Caco-2 (cell line): ENCODE measurements at regions not wholly inside any gene's neighbourhood (a gene's known extent, or its start where the extent isn't known, plus 50 kb on each side); places are given as distances from the start of the nearest gene placed in this dataset.

Experiments
- BruUV-seq: library from RNA; stranded (reverse); fragments of 400-500 nt; replicated peaks from 2 replicates; lab custom pipeline; 2021; lab: Mats Ljungman, UMichigan
- CTCF ChIA-PET: fragments of 300-600 bp; sonication (Branson Sonifier 250); formaldehyde crosslinking; loops from one replicate; lab custom pipeline; 2022; ENCODE audit warnings: antibody characterized with exemption; lab: Charles Lee
- POLR2A ChIA-PET: fragments of 300-600 bp; sonication (Branson Sonifier 250); formaldehyde crosslinking; loops from one replicate; lab custom pipeline; 2022; ENCODE audit warnings: antibody characterized with exemption; lab: Charles Lee
- DNase-seq, 2 experiments: peaks; one replicate each; pipeline versions ENCODE4 v3.0.0 to v3.0.0-alpha.2; 2020 to 2022
- H3K27me3 ChIP-seq: replicated peaks from 2 replicates; pipeline ENCODE4 v1.6.0; 2011; ENCODE audit warnings: low read length; ENCODE audit not compliant: control insufficient read depth, insufficient read depth
- H3K36me3 ChIP-seq: 2 replicates; pipeline ENCODE4 v1.5.1; 2011; ENCODE audit warnings: low read length; ENCODE audit not compliant: control insufficient read depth, insufficient read depth
- H3K4me1 ChIP-seq: fragments of 250-450 bp; sonication (Bioruptor Pico); 2 replicates; pipeline ENCODE4 v1.5.1; 2020; ENCODE audit warnings: mild to moderate bottlenecking
- H3K4me3 ChIP-seq: 2 replicates; pipeline ENCODE4 v1.5.1; 2011; ENCODE audit warnings: low read depth, mild to moderate bottlenecking, control low read depth, low read length
- H3K9me3 ChIP-seq: fragments of 250-450 bp; sonication (Bioruptor Pico); 2 replicates; pipeline ENCODE4 v1.5.1; 2020; ENCODE audit warnings: mild to moderate bottlenecking, moderate library complexity
- H3K27ac Mint-ChIP-seq: one replicate; pipeline ENCODE4 v1.8.0; 2022; ENCODE audit warnings: mixed read lengths; ENCODE audit not compliant: unreplicated experiment
- H3K27me3 Mint-ChIP-seq: one replicate; pipeline ENCODE4 v1.8.0; 2022; ENCODE audit warnings: mixed read lengths; ENCODE audit not compliant: insufficient read depth, unreplicated experiment
- H3K36me3 Mint-ChIP-seq: one replicate; pipeline ENCODE4 v1.8.0; 2022; ENCODE audit warnings: mild to moderate bottlenecking, mixed read lengths; ENCODE audit not compliant: insufficient read depth, unreplicated experiment
- H3K4me1 Mint-ChIP-seq: one replicate; pipeline ENCODE4 v1.8.0; 2022; ENCODE audit warnings: low read depth, mixed read lengths; ENCODE audit not compliant: unreplicated experiment
- H3K4me3 Mint-ChIP-seq: one replicate; pipeline ENCODE4 v1.8.0; 2022; ENCODE audit warnings: mild to moderate bottlenecking, moderate library complexity, mixed read lengths; ENCODE audit not compliant: unreplicated experiment
- H3K9me3 Mint-ChIP-seq: one replicate; pipeline ENCODE4 v1.8.0; 2022; ENCODE audit warnings: mixed read lengths; ENCODE audit not compliant: unreplicated experiment
- CTCF ChIP-seq, 2 experiments: fragments of 200-600 bp in 1 of 2; IDR thresholded peaks; 1 replicate in 1 of 2; 2 replicates in 1 of 2; pipeline versions ENCODE4 v1.5.1 to v1.8.0; 2011 to 2022; ENCODE audit warnings: antibody characterized with exemption in 1 of 2, control low read depth in 1 of 2, inconsistent platforms in 1 of 2, low read depth in 1 of 2, low read length in 1 of 2, mild to moderate bottlenecking in 1 of 2, moderate library complexity in 1 of 2; ENCODE audit not compliant: insufficient read depth in 1 of 2, severe bottlenecking in 1 of 2, unreplicated experiment in 1 of 2
- intact Hi-C: fragments of 100-400 bp; cut with micrococcal nuclease; formaldehyde crosslinking; loops from one replicate; pipeline ENCODE4 v1.10.0; 2022; ENCODE audit not compliant: unreplicated experiment

GRCh38 chr19:29365836-29366417 is 153.0 kb upstream of the UQCRFS1 start:
- H3K4me1 Mint-ChIP-seq = peaks cover 7% of the 10 kb centered on the region
- Histone ChIP-seq H3K4me1 (no peaks in the 10 kb centered on the region), H3K4me3 (no peak overlapping the region), H3K9me3 (peaks cover 4% of the 10 kb centered on the region; the same call in 1 of the 2 replicates), H3K36me3 (no peaks in the 10 kb centered on the region), H3K27me3 (no peaks in the 10 kb centered on the region)
- DNase-seq = no peak
- CTCF ChIA-PET = no interaction called here
- POLR2A ChIA-PET = no interaction called here
- no peak overlapping the region for H3K27ac Mint-ChIP-seq
- no TSS peak for BruUV-seq
- no peak overlapping the region for H3K4me3 Mint-ChIP-seq
- TF ChIP-seq CTCF (IDR thresholded peaks at IDR 0.05; ENCODE audit: insufficient read depth in 1 of 2, low read depth in 1 of 2, low read length in 1 of 2, severe bottlenecking in 1 of 2, unreplicated experiment in 1 of 2) = no peak
- peaks cover 17% of the 10 kb centered on the region for H3K27me3 Mint-ChIP-seq
- intact Hi-C loops = no loop called here
- no peaks in the 10 kb centered on the region for H3K36me3 Mint-ChIP-seq
- H3K9me3 Mint-ChIP-seq = no peaks in the 10 kb centered on the region

GRCh38 chr19:29366757-29367156 is 153.8 kb upstream of the UQCRFS1 start:
- Histone ChIP-seq H3K9me3 (peaks cover 3% of the 10 kb centered on the region; the same call in 1 of the 2 replicates), H3K27me3 (no peaks in the 10 kb centered on the region), H3K4me3 (no peak overlapping the region), H3K4me1 (no peaks in the 10 kb centered on the region), H3K36me3 (no peaks in the 10 kb centered on the region)
- Mint-ChIP-seq H3K36me3 (no peaks in the 10 kb centered on the region), H3K4me3 (no peak overlapping the region), H3K4me1 (peaks cover 7% of the 10 kb centered on the region), H3K27me3 (peaks cover 17% of the 10 kb centered on the region), H3K27ac (no peak overlapping the region), H3K9me3 (no peaks in the 10 kb centered on the region)
- no TSS peak for BruUV-seq
- ChIA-PET POLR2A (no interaction called here), CTCF (no interaction called here)
- no peak for DNase-seq
- intact Hi-C loops = no loop called here
- no peak for TF ChIP-seq CTCF (IDR thresholded peaks at IDR 0.05; ENCODE audit: insufficient read depth in 1 of 2, low read depth in 1 of 2, low read length in 1 of 2, severe bottlenecking in 1 of 2, unreplicated experiment in 1 of 2)

GRCh38 chr19:29367791-29368222 is 154.9 kb upstream of the UQCRFS1 start:
- H3K9me3 ChIP-seq = no peaks in the 10 kb centered on the region
- peaks cover 7% of the 10 kb centered on the region for H3K4me1 Mint-ChIP-seq
- BruUV-seq = no TSS peak
- no peaks in the 10 kb centered on the region for H3K27me3 ChIP-seq
- no peak overlapping the region for H3K4me3 Mint-ChIP-seq
- H3K4me1 ChIP-seq = no peaks in the 10 kb centered on the region
- H3K27me3 Mint-ChIP-seq = peaks cover 17% of the 10 kb centered on the region
- H3K9me3 Mint-ChIP-seq = no peaks in the 10 kb centered on the region
- intact Hi-C loops = no loop called here
- no peak overlapping the region for H3K27ac Mint-ChIP-seq
- CTCF ChIA-PET = no interaction called here
- H3K36me3 ChIP-seq = no peaks in the 10 kb centered on the region
- no peak overlapping the region for H3K4me3 ChIP-seq
- H3K36me3 Mint-ChIP-seq = no peaks in the 10 kb centered on the region
- DNase-seq = no peak
- POLR2A ChIA-PET = no interaction called here
- no peak for TF ChIP-seq CTCF (IDR thresholded peaks at IDR 0.05; ENCODE audit: insufficient read depth in 1 of 2, low read depth in 1 of 2, low read length in 1 of 2, severe bottlenecking in 1 of 2, unreplicated experiment in 1 of 2)
